ENCODE measurements at regions not wholly inside any gene's neighbourhood (a gene's known extent, or its start where the extent isn't known, plus 50 kb on each side); places are given as distances from the start of the nearest gene placed in this dataset.

- no peaks in the 10 kb centered on the region for H3K27me3 ChIP-seq (ENCODE audit: insufficient read depth, low read length)
- no peak overlapping the region for H3K4ac ChIP-seq (ENCODE audit: low read depth, low read length)
- DNase-seq = no peak
- H3K9me3 Mint-ChIP-seq = no peaks in the 10 kb centered on the region
- no peak overlapping the region for H3K4me3 Mint-ChIP-seq
- H3K9ac ChIP-seq (ENCODE audit: extremely low read depth, insufficient read length, low read length) = no peak overlapping the region
- H2AFZ ChIP-seq (ENCODE audit: low read length) = peak overlapping the region; percentile 59
- H3K4me1 ChIP-seq (ENCODE audit: insufficient read depth, low read length) = no peaks in the 10 kb centered on the region; the same call in 1 of the 2 replicates
- H3K4me1 Mint-ChIP-seq = peaks cover 3 to 4% of the 10 kb centered on the region in 2 experiments; a peak in 3 of 4 replicates
- no peak overlapping the region for H3K56ac ChIP-seq (ENCODE audit: insufficient read length, low read depth, low read length)
- no peak overlapping the region for H3K23ac ChIP-seq (ENCODE audit: insufficient read length, low read depth, low read length)
- H3K4me2 ChIP-seq (ENCODE audit: insufficient read depth, insufficient read length, low read length) = no peak overlapping the region
- no peak overlapping the region for H3K14ac ChIP-seq (ENCODE audit: insufficient read depth, low read length)
- TF ChIP-seq CTCF (conservative IDR thresholded peaks at IDR 0.05) = no peak
- H3K23me2 ChIP-seq (ENCODE audit: insufficient read length, low read depth, low read length, poor library complexity, severe bottlenecking) = no peaks in the 10 kb centered on the region
- H2BK120ac ChIP-seq (ENCODE audit: low read depth, low read length, poor library complexity, severe bottlenecking) = no peak overlapping the region
- H3T11ph ChIP-seq (ENCODE audit: low read length) = no peak overlapping the region
- H4K5ac ChIP-seq (ENCODE audit: insufficient read length, low read depth, low read length) = no peak overlapping the region
- no peaks in the 10 kb centered on the region for H3K27me3 Mint-ChIP-seq (ENCODE audit: low read depth)
- H2BK15ac ChIP-seq (ENCODE audit: low read depth, low read length) = no peak overlapping the region
- H3K79me2 ChIP-seq (ENCODE audit: insufficient read depth, low read length) = no peaks in the 10 kb centered on the region
- H4K91ac ChIP-seq (ENCODE audit: insufficient read length, low read depth, low read length) = no peak overlapping the region
- no peaks in the 10 kb centered on the region for H3K9me3 ChIP-seq (ENCODE audit: control insufficient read depth, low read depth, low read length)
- no peak overlapping the region for H2BK12ac ChIP-seq (ENCODE audit: insufficient read length, low read depth, low read length)
- H3K18ac ChIP-seq (ENCODE audit: insufficient read length, low read depth, low read length) = no peak overlapping the region
- no peak overlapping the region for H2AK5ac ChIP-seq (ENCODE audit: insufficient read length, low read length)
- no peak overlapping the region for H2BK20ac ChIP-seq (ENCODE audit: low read depth, low read length, poor library complexity, severe bottlenecking)
- peak overlapping the region in 1 of 3 experiments; percentile 63; a peak in 1 of 7 replicates for H3K27ac Mint-ChIP-seq
- no peak overlapping the region for H3K27ac ChIP-seq (ENCODE audit: insufficient read length, low read depth, low read length)
- H3K36me3 Mint-ChIP-seq (ENCODE audit: insufficient read depth in 1 of 3, low read depth in 3 of 3) = no peaks in the 10 kb centered on the region
- no peak overlapping the region for H4K8ac ChIP-seq (replicated peaks; ENCODE audit: insufficient read length, low read depth, low read length)
- no peaks in the 10 kb centered on the region for H3K79me1 ChIP-seq (ENCODE audit: insufficient read depth, low read depth, low read length, poor library complexity, severe bottlenecking)
- no CpG with 5 or more reads among the region's 3 CpGs for WGBS (ENCODE audit: extremely low coverage, insufficient read length, low lambda C conversion rate)
- H4K20me1 ChIP-seq (ENCODE audit: control insufficient read depth, insufficient read depth, insufficient read length) = no peaks in the 10 kb centered on the region
- no peak overlapping the region for H2BK5ac ChIP-seq (ENCODE audit: insufficient read length, low read length)
Measured at GRCh38 chr13:87244256-87244890, 426.8 kb upstream of the SLITRK5 start.

Data from H9 (cell line).